ENCODE measurements at regions not wholly inside any gene's neighbourhood (a gene's known extent, or its start where the extent isn't known, plus 50 kb on each side); places are given as distances from the start of the nearest gene placed in this dataset.
"Not testable (repeated sequence)": the region's sequence is repeated elsewhere in the genome, so short reads cannot be mapped to it uniquely, and the experiment has no call there.

DNA sequence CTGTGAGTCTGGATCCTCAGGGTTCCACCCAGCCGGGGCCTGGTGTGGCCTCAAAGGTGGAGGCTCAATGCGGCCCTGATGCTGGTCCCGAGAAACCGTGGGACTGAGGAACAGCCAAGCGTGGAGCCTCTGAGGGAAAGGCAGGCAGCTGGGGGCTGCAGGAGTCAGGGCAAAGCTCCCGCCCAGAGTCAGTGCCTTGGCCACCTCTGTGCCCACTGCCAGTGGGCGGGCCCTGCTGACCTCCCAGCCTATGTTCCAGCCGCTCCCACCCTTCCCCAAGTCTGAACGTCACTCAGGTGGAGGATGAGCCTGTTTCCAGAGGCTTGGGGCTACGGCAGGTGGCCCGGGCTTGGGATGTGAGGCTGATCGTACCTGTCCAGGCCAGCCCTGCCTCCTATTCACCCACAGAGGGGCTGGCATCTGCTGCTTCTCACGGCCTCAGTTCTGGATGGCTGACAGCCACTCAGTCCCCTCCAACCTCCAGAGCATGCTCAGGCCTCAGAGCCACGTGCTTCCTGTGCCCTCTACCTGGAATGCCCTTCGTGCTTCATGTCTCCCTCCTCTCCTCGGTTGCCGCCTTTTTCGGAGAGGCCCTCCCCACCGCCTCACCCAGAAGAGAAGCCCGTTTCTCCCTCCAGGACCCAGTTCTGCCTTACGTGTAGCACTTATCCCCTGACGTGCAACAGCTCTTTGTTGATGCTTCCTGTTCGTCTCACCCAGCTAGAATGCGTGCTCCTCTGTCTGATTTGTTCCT, 94.1 kb upstream of the LRPAP1 start:
- H3K9me3 ChIP-seq; H3K27me3 ChIP-seq; DNase-seq; H3K36me3 ChIP-seq (replicated peaks in 1 of 2; ENCODE audit: insufficient read depth in 1 of 2, low read depth in 2 of 2); intact Hi-C loops (cut with DNase I); H3K4me1 ChIP-seq; H3K27ac ChIP-seq; H3K4me3 ChIP-seq; ATAC-seq: not testable (repeated sequence)
- WGBS, 2 donors, result 42 to 58% methylated on average over 12 to 24 of the region's 24 CpGs

DNA sequence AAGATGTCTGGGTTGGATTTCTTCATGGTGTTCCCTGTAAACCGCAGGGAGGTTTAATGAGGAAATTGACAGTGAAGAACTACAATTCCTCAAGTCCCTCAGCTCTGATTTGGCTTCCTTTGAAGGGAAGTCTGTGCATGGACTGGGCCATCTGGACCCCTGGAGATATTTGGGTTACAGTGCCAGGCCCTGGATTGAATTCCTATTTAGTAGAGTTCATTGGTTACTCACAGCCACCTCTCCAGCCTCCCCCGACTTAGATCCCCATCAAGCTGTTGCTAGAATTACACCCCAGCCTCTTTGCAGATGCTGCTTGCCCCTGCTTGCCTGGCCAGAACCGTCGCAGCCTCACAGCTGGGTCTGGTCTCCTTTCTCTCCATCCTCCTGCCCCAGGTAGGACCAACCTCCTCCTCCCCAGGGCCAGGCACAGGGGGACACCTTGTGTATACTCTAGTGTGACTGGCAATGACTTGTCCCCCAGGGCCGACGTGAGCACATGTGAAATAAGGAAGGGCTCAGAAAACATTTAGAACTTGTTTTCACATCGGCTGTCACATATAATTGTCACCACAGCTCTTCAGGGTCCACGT, 93.2 kb upstream of the LRPAP1 start:
- H3K9me3 ChIP-seq; H3K4me1 ChIP-seq; DNase-seq; intact Hi-C loops (cut with DNase I); H3K27ac ChIP-seq; H3K36me3 ChIP-seq (replicated peaks in 1 of 2; ENCODE audit: insufficient read depth in 1 of 2, low read depth in 2 of 2); ATAC-seq; H3K27me3 ChIP-seq; H3K4me3 ChIP-seq: not testable (repeated sequence)
- 51 to 57% methylated on average over 6 to 8 of the region's 8 CpGs for WGBS, 2 donors

DNA sequence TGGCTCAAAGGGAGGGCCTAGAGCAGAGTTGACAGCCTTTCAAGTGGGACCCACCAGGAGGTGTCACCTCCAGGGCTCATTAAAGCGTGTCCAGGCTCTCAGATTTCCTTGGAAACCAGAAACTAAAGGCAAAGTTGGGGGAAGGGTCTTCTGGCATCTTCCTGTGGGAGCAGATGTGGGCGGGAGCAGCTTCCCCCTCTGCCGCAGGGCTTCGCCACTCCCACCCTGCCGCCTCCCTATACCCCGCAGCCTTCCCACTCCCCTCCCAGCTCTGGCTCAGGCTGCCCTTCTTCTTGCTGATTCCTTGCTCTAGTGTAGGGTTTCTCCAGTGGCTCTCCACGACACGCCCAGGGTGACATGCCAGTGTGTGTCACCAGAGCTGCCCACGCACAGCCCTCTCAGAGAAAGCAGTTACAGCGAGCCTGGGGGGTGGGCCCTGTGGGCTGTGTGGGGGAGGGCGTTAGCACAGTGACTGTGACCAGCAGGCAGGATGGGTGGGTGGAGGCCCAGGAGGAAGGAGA, 91.6 kb upstream of the LRPAP1 start:
- H3K27ac ChIP-seq; H3K4me1 ChIP-seq; DNase-seq; H3K9me3 ChIP-seq; intact Hi-C loops (cut with DNase I); H3K4me3 ChIP-seq; H3K27me3 ChIP-seq; H3K36me3 ChIP-seq (replicated peaks in 1 of 2; ENCODE audit: insufficient read depth in 1 of 2, low read depth in 2 of 2); ATAC-seq: not testable (repeated sequence)
- 10 to 42% methylated on average over 9 to 11 of the region's 11 CpGs for WGBS, 2 donors

DNA sequence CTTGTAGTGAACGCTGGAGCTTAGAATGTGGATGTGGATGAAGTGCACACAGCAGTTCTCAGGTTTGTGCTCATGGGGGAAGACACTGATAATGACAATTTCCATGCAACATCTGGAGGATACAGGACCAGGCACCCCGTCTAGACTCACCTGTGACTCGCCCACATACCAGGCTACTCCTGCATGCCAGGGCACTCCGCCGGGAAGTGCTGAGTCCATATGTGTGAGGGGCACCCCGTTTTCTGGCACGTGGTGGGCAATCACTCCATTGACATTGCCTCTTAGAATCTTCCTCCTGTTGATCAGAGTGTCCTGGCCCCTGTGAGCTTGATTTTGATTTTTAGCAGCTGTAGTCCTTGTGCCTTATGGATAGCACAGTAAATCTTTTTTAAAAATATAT, 90.9 kb upstream of the LRPAP1 start:
- DNase-seq, result no peak
- intact Hi-C loops (cut with DNase I), result no loop called here
- no peaks in the 10 kb centered on the region for H3K4me1 ChIP-seq
- no peak overlapping the region for H3K4me3 ChIP-seq
- no peak overlapping the region for H3K27ac ChIP-seq
- no peaks in the 10 kb centered on the region for H3K9me3 ChIP-seq
- H3K36me3 ChIP-seq (replicated peaks in 1 of 2; ENCODE audit: insufficient read depth in 1 of 2, low read depth in 2 of 2), result no peaks in the 10 kb centered on the region
- TF ChIP-seq POLR2A (IDR thresholded peaks at IDR 0.05), result no peak
- TF ChIP-seq, protein P1, sequence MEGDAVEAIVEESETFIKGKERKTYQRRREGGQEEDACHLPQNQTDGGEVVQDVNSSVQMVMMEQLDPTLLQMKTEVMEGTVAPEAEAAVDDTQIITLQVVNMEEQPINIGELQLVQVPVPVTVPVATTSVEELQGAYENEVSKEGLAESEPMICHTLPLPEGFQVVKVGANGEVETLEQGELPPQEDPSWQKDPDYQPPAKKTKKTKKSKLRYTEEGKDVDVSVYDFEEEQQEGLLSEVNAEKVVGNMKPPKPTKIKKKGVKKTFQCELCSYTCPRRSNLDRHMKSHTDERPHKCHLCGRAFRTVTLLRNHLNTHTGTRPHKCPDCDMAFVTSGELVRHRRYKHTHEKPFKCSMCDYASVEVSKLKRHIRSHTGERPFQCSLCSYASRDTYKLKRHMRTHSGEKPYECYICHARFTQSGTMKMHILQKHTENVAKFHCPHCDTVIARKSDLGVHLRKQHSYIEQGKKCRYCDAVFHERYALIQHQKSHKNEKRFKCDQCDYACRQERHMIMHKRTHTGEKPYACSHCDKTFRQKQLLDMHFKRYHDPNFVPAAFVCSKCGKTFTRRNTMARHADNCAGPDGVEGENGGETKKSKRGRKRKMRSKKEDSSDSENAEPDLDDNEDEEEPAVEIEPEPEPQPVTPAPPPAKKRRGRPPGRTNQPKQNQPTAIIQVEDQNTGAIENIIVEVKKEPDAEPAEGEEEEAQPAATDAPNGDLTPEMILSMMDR (IDR thresholded peaks at IDR 0.05), result no peak
- no peaks in the 10 kb centered on the region for H3K27me3 ChIP-seq
- no peak for ATAC-seq
- WGBS, 2 donors, result 39 to 49% methylated on average over 4 to 7 of the region's 7 CpGs

DNA sequence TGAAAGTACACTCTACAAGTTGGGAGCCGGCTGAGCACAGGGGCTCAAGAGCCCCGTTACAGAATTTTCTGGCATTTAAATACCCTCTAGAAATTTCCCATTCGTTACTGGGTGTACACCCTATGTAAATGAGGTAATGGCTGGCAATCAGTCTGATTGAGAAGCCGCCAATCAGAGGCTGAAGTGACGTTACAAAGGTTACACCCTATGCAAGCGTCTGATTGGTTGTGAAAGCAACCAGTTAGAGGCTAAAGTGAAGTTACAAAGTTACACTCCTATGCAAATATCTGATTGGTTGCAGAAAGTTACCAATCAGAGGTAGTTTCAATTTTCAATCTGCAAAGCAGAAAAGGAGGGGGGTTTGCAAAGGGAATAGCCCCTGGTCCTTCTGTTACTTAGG, 88.1 kb upstream of the LRPAP1 start:
- intact Hi-C loops (cut with DNase I); H3K9me3 ChIP-seq; ATAC-seq; DNase-seq; H3K36me3 ChIP-seq (replicated peaks in 1 of 2; ENCODE audit: insufficient read depth in 1 of 2, low read depth in 2 of 2); H3K27me3 ChIP-seq; H3K4me3 ChIP-seq; H3K4me1 ChIP-seq; H3K27ac ChIP-seq: not testable (repeated sequence)
- WGBS, 2 donors, result 55 to 68% methylated on average over 6 of the region's 6 CpGs

DNA sequence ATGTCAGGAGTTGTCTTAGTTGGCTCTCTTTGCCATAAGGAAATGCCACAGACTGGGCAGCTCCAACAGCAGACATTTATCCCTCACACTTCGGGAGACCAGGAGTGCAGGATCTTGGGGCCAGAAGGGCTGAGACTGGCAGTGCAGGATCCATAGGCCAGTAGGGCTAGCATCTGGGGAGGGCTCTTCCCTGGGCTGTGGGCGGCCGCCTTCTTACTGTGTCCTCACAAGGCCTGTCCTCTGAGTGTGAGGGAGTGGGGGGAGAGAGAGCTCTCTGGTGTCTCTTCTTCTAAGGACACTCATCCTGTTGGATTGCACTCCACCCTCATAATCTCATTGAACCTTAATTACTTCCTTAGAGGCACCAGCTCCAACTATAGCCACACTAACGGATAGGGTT, 87.5 kb upstream of the LRPAP1 start:
- H3K4me1 ChIP-seq; H3K27ac ChIP-seq; H3K36me3 ChIP-seq (replicated peaks in 1 of 2; ENCODE audit: insufficient read depth in 1 of 2, low read depth in 2 of 2); DNase-seq; intact Hi-C loops (cut with DNase I); ATAC-seq; H3K27me3 ChIP-seq; H3K9me3 ChIP-seq; H3K4me3 ChIP-seq: not testable (repeated sequence)
- WGBS, 2 donors, result 83 to 88% methylated on average over 3 to 4 of the region's 4 CpGs

DNA sequence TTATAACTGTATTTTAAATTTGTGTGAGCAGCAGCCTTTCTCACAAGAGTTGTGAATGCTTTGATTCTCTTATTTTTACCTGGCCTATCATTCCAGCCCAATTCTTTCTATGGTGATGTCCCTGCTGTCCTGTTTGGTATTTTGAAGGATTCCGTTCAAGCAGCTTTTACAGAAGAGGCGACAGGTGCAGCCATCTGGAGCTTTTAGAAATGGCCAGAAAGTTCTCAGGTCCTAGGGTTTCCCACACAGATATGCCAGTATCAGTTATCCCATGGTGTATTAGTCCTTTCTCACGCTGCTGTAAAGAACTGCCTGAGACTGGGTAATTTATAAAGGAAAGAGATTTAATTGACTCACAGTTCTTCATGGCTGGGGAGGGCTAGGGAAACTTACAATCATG, 86.1 kb upstream of the LRPAP1 start:
- ATAC-seq; H3K36me3 ChIP-seq (replicated peaks in 1 of 2; ENCODE audit: insufficient read depth in 1 of 2, low read depth in 2 of 2); H3K27ac ChIP-seq; H3K4me3 ChIP-seq; intact Hi-C loops (cut with DNase I); H3K27me3 ChIP-seq; H3K9me3 ChIP-seq; DNase-seq: not testable (repeated sequence)
- WGBS, 2 donors, result 56 to 67% methylated on average over 3 of the region's 3 CpGs
- peaks cover 11% of the 10 kb centered on the region for H3K4me1 ChIP-seq

Measured in body of pancreas (tissue), 4 donors.